A549 (cell line): ENCODE measurements at regions not wholly inside any gene's neighbourhood (a gene's known extent, or its start where the extent isn't known, plus 50 kb on each side); places are given as distances from the start of the nearest gene placed in this dataset.
A peak's percentile ranks its signal among the peaks of the same experiment; 100 is the strongest.

Source experiments
- ATAC-seq, 2 experiments: fragments of 200-7000 bp in 1 of 2; fragments of >200 bp in 1 of 2; cut with Nextera tagmentation in 1 of 2; cut with Tn5 transposase in 1 of 2; 3 replicates each; pipeline versions ENCODE4 v1.8.0 to v1.9.1; 2018 to 2020; ENCODE audit warnings: mild to moderate bottlenecking in 1 of 2, moderate library complexity in 1 of 2
- CTCF ChIA-PET: fragments of 300-600 bp; sonication (Branson Sonifier 250); formaldehyde crosslinking; extraction: SDS; loops from one replicate; lab custom pipeline; 2021; ENCODE audit warnings: antibody characterized with exemption, inconsistent platforms; lab: Yijun Ruan, JAX
- POLR2A ChIA-PET: fragments of 350-600 bp; formaldehyde crosslinking; extraction: SDS; loops from one replicate; lab custom pipeline; 2021; ENCODE audit warnings: antibody characterized with exemption, inconsistent platforms; lab: Yijun Ruan, JAX
- DNase-seq, 2 experiments: peaks; one replicate each; pipeline versions ENCODE4 v3.0.0 to v3.0.0-alpha.2; 2011 to 2016; ENCODE audit warnings: low read depth in 1 of 2, low spot score in 1 of 2
- FAIRE-seq: peaks from 2 replicates; lab custom pipeline; 2011; peaks lifted over from hg19 to GRCh38; lab: Jason Lieb, UNC
- H3K27ac ChIP-seq, 2 experiments: fragments of >200 bp; sonication (Bioruptor Twin); formaldehyde crosslinking; 3 replicates each; pipeline ENCODE4 v1.5.1; 2016 to 2017
- H3K4me1 ChIP-seq: fragments of >200 bp; sonication (Bioruptor Twin); formaldehyde crosslinking; 3 replicates; pipeline ENCODE4 v1.6.1; 2016
- H3K4me2 ChIP-seq: fragments of >200 bp; sonication (Bioruptor Twin); formaldehyde crosslinking; 3 replicates; pipeline ENCODE4 v1.6.1; 2016
- H3K4me3 ChIP-seq: fragments of >200 bp; sonication (Bioruptor Twin); formaldehyde crosslinking; 3 replicates; pipeline ENCODE4 v1.5.1; 2016
- H3K9me3 ChIP-seq: fragments of >200 bp; sonication (Bioruptor Twin); formaldehyde crosslinking; 3 replicates; pipeline ENCODE4 v1.6.1; 2016
- CBX8 ChIP-seq: fragments of 200-600 bp; sonication (generic); IDR thresholded peaks from 2 replicates; pipeline ENCODE4 v1.6.1; 2016
- CEBPB ChIP-seq, 2 experiments: fragments of >200 bp in 1 of 2; sonication (Bioruptor Twin) in 1 of 2; formaldehyde crosslinking in 1 of 2; IDR thresholded peaks; 2 replicates each; pipeline ENCODE4 v1.6.1; 2012 to 2016
- CTCF ChIP-seq: fragments of >200 bp; sonication (Bioruptor Twin); formaldehyde crosslinking; IDR thresholded peaks from 3 replicates; pipeline ENCODE4 v1.5.1; 2016
- FOSB ChIP-seq: fragments of 250-450 bp; sonication (Bioruptor Pico); IDR thresholded peaks from 2 replicates; pipeline ENCODE4 v1.5.0; 2020; ENCODE audit warnings: mild to moderate bottlenecking, moderate library complexity
- FOSL2 ChIP-seq, 2 experiments: fragments of 450-650 bp in 1 of 2; fragments of >200 bp in 1 of 2; sonication (Bioruptor Twin) in 1 of 2; formaldehyde crosslinking; IDR thresholded peaks; 2 replicates each; pipeline versions ENCODE4 v1.5.0 to v1.6.1; 2016 to 2020; ENCODE audit warnings: mild to moderate bottlenecking in 1 of 2, moderate library complexity in 1 of 2
- FOXS1 ChIP-seq: fragments of 250-450 bp; sonication (Bioruptor Pico); IDR thresholded peaks from 2 replicates; pipeline ENCODE4 v1.5.0; 2020; ENCODE audit warnings: mild to moderate bottlenecking, moderate library complexity
- GATA3 ChIP-seq: IDR thresholded peaks from 2 replicates; pipeline ENCODE4 v1.6.1; 2012; ENCODE audit warnings: borderline replicate concordance
- HDAC2 ChIP-seq: fragments of 200-600 bp; sonication (generic); IDR thresholded peaks from 2 replicates; pipeline ENCODE4 v1.6.1; 2016
- HES2 ChIP-seq: fragments of >200 bp; sonication (Bioruptor Twin); formaldehyde crosslinking; IDR thresholded peaks from 2 replicates; pipeline ENCODE4 v1.6.1; 2016
- HEYL ChIP-seq: fragments of 250-450 bp; sonication (Bioruptor Pico); IDR thresholded peaks from 2 replicates; pipeline ENCODE4 v1.8.0; 2021; ENCODE audit warnings: mild to moderate bottlenecking, moderate library complexity
- JUN ChIP-seq, 2 experiments: fragments of >200 bp; sonication (Bioruptor Twin); formaldehyde crosslinking; IDR thresholded peaks; 2 replicates in 1 of 2; 3 replicates in 1 of 2; pipeline ENCODE4 v1.6.1; 2016 to 2017
- JUNB ChIP-seq: fragments of >200 bp; sonication (Bioruptor Twin); formaldehyde crosslinking; IDR thresholded peaks from 2 replicates; pipeline ENCODE4 v1.6.1; 2016
- KDM1A ChIP-seq: fragments of 200-600 bp; sonication (generic); IDR thresholded peaks from 2 replicates; pipeline ENCODE4 v1.6.1; 2016; ENCODE audit warnings: low read depth, mild to moderate bottlenecking
- NR3C1 ChIP-seq: fragments of >200 bp; sonication (Bioruptor Twin); formaldehyde crosslinking; IDR thresholded peaks from 3 replicates; pipeline ENCODE4 v1.6.1; 2017
- POLR2A ChIP-seq: IDR thresholded peaks from 2 replicates; pipeline ENCODE4 v1.6.1; 2012; ENCODE audit warnings: mild to moderate bottlenecking, low read length
- RFX5 ChIP-seq: fragments of 450-650 bp; IDR thresholded peaks from 2 replicates; pipeline ENCODE4 v1.7.1; 2014; ENCODE audit warnings: antibody characterized with exemption, mild to moderate bottlenecking, moderate library complexity
- TFCP2L1 ChIP-seq: fragments of 250-450 bp; sonication (Bioruptor Pico); IDR thresholded peaks from 2 replicates; pipeline ENCODE4 v1.5.0; 2021; ENCODE audit warnings: mild to moderate bottlenecking
- USF2 ChIP-seq: fragments of 450-650 bp; IDR thresholded peaks from 2 replicates; pipeline ENCODE4 v1.6.1; 2014; ENCODE audit warnings: antibody characterized with exemption
- ZC3H11A ChIP-seq: fragments of 450-650 bp; IDR thresholded peaks from 2 replicates; pipeline ENCODE4 v1.6.1; 2014; ENCODE audit warnings: antibody characterized with exemption, mild to moderate bottlenecking
- ZNF302 ChIP-seq: fragments of 250-450 bp; sonication (Bioruptor Pico); IDR thresholded peaks from 2 replicates; pipeline ENCODE4 v1.9.0; 2021; ENCODE audit warnings: inconsistent platforms, mild to moderate bottlenecking, moderate library complexity
- ZSCAN20 ChIP-seq: fragments of 250-450 bp; sonication (Bioruptor Pico); IDR thresholded peaks from 2 replicates; pipeline ENCODE4 v1.8.0; 2022; ENCODE audit warnings: mild to moderate bottlenecking, moderate library complexity
- WGBS: methylation state at CpG from one replicate; pipeline ENCODE4 v1.1.6; 2017; ENCODE audit errors: missing lambda C conversion rate; 5-methylcytosine and 5-hydroxymethylcytosine counted together
- TF ChIP-seq, protein P1 (sequence below): fragments of 250-450 bp; sonication (Bioruptor Pico); IDR thresholded peaks from 2 replicates; pipeline ENCODE4 v1.5.0; 2020; ENCODE audit warnings: low read depth, mild to moderate bottlenecking, moderate library complexity

- no peak for DNase-seq
- peak overlapping the region; percentile 27; the same call in 1 of the 3 replicates for H3K4me2 ChIP-seq
- ChIA-PET POLR2A (no interaction called here), CTCF (interaction anchor here (0.6 kb wide), 1 partner anchor 146 kb away, joined by 4 read pairs; no protein-coding TSS in a partner anchor)
- H3K4me3 ChIP-seq = no peak overlapping the region
- FAIRE-seq = no peak
- TF ChIP-seq ZSCAN20 (CRISPR knock-in tag) (no peak), NR3C1 (no peak), HEYL (CRISPR knock-in tag) (no peak), HES2 (no peak), POLR2A (no peak), FOSL2 (IDR thresholded peaks at IDR 0.05) (no peak), FOSL2 (CRISPR knock-in tag; IDR thresholded peaks at IDR 0.05) (no peak), CBX8 (no peak), JUN (IDR thresholded peaks at IDR 0.05) (no peak)
- H3K4me1 ChIP-seq = peaks cover 50% of the 10 kb centered on the region
- peak overlapping the region; percentile 21 to 72; a peak in 4 of 6 replicates for H3K27ac ChIP-seq
- WGBS = 73% methylated on average over 4 of the region's 4 CpGs
- ATAC-seq = no peak
- 0 out of 3 replicates have a peak, but pooled peaks cover 5% of the 10 kb centered on the region for H3K9me3 ChIP-seq
Observed at GRCh38 chr5:53359916-53360517, 120.4 kb upstream of the FST start.

GRCh38 chr5:53360811-53361210, 119.6 kb upstream of the FST start:
- ChIA-PET CTCF (interaction anchor here (0.6 kb wide), 1 partner anchor 194 kb away, joined by 6 read pairs; no protein-coding TSS in a partner anchor), POLR2A (no interaction called here)
- ATAC-seq = peak; percentile 50 to 51; a peak in 3 of 6 replicates
- Histone ChIP-seq H3K4me2 (peak overlapping the region; percentile 27), H3K9me3 (0 out of 3 replicates have a peak, but pooled peaks cover 5% of the 10 kb centered on the region), H3K4me1 (peaks cover 51% of the 10 kb centered on the region), H3K27ac (peak overlapping the region; percentile 72 to 75; a peak in 5 of 6 replicates), H3K4me3 (no peak overlapping the region)
- FAIRE-seq = peak; percentile 32
- TF ChIP-seq, protein P1, sequence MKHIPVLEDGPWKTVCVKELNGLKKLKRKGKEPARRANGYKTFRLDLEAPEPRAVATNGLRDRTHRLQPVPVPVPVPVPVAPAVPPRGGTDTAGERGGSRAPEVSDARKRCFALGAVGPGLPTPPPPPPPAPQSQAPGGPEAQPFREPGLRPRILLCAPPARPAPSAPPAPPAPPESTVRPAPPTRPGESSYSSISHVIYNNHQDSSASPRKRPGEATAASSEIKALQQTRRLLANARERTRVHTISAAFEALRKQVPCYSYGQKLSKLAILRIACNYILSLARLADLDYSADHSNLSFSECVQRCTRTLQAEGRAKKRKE (CRISPR knock-in tag) = no peak
- TF ChIP-seq JUNB (peak; percentile 61; the same call in 1 of the 2 replicates), CEBPB (IDR thresholded peaks at IDR 0.05) (no peak), FOSL2 (IDR thresholded peaks at IDR 0.05) (0 out of 2 replicates have a peak, but pooled peaks have one; percentile 25), FOSL2 (CRISPR knock-in tag; IDR thresholded peaks at IDR 0.05) (peak; percentile 68), GATA3 (no peak), ZNF302 (CRISPR knock-in tag) (no peak), FOXS1 (CRISPR knock-in tag) (no peak), FOSB (no peak), CBX8 (no peak), USF2 (no peak), ZC3H11A (no peak), CTCF (no peak), TFCP2L1 (no peak), KDM1A (no peak), HDAC2 (no peak), RFX5 (no peak)
- peak in 1 of 2 experiments; percentile 41 for DNase-seq
